Lower leg skin (tissue), 3 donors: ENCODE measurements at regions not wholly inside any gene's neighbourhood (a gene's known extent, or its start where the extent isn't known, plus 50 kb on each side); places are given as distances from the start of the nearest gene placed in this dataset.

Experiments used
- POLR2A ChIP-seq, 2 donors: fragments of 450-650 bp; IDR thresholded peaks; one replicate each; pipeline ENCODE4 v1.6.1; 2016 to 2017; ENCODE audit warnings: antibody characterized with exemption in 2 of 2, mild to moderate bottlenecking in 1 of 2, moderate library complexity in 1 of 2
- TF ChIP-seq, protein P1 (sequence below), 3 donors: fragments of 450-650 bp; IDR thresholded peaks; one replicate each; pipeline ENCODE4 v1.5.1; 2016; ENCODE audit warnings: antibody characterized with exemption in 3 of 3, mild to moderate bottlenecking in 3 of 3, moderate library complexity in 2 of 3

DNA sequence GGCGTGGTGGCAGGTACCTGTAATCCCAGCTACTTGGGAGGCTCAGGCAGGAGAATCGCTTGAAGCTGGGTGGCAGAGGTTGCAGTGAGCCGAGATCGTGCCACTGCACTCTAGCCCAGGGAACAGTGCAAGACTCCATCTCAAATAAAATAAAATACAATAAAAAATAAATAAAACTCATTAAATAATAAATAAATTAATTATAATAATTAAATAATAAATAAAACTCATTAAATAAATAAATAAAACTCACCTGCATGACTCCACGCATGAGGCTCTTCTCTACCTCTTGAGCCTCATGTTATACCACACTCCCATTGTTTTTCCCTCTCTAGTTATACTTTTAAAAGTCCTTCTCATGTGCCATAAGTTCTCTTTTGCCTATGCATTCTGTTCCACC, 995.4 kb downstream of the MAT2B start:
- no peak for TF ChIP-seq POLR2A (IDR thresholded peaks at IDR 0.05)
- TF ChIP-seq, protein P1, sequence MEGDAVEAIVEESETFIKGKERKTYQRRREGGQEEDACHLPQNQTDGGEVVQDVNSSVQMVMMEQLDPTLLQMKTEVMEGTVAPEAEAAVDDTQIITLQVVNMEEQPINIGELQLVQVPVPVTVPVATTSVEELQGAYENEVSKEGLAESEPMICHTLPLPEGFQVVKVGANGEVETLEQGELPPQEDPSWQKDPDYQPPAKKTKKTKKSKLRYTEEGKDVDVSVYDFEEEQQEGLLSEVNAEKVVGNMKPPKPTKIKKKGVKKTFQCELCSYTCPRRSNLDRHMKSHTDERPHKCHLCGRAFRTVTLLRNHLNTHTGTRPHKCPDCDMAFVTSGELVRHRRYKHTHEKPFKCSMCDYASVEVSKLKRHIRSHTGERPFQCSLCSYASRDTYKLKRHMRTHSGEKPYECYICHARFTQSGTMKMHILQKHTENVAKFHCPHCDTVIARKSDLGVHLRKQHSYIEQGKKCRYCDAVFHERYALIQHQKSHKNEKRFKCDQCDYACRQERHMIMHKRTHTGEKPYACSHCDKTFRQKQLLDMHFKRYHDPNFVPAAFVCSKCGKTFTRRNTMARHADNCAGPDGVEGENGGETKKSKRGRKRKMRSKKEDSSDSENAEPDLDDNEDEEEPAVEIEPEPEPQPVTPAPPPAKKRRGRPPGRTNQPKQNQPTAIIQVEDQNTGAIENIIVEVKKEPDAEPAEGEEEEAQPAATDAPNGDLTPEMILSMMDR (IDR thresholded peaks at IDR 0.05) = no peak
